ENCODE measurements at regions not wholly inside any gene's neighbourhood (a gene's known extent, or its start where the extent isn't known, plus 50 kb on each side); places are given as distances from the start of the nearest gene placed in this dataset.

DNA sequence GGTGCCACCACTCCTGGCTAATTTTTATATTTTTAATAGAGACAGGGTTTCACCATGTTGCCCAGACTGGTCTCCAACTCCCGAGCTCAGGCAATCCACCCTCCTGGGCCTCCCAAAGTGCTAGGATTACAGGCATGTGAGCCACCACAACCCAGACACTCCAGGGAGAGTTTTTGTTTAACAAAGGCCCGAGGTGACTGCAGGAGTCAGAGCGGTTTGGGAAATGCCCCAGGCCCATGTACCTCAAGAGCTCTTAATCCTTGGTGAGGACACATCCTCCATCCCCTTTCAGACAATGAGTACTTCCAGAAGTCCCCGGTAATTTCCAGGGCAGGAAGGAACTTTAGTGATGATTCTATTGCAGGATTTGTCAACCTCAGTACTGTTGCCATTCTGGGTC is 176.0 kb downstream of the ESRRB start:
- DNase-seq, result no peak

DNA sequence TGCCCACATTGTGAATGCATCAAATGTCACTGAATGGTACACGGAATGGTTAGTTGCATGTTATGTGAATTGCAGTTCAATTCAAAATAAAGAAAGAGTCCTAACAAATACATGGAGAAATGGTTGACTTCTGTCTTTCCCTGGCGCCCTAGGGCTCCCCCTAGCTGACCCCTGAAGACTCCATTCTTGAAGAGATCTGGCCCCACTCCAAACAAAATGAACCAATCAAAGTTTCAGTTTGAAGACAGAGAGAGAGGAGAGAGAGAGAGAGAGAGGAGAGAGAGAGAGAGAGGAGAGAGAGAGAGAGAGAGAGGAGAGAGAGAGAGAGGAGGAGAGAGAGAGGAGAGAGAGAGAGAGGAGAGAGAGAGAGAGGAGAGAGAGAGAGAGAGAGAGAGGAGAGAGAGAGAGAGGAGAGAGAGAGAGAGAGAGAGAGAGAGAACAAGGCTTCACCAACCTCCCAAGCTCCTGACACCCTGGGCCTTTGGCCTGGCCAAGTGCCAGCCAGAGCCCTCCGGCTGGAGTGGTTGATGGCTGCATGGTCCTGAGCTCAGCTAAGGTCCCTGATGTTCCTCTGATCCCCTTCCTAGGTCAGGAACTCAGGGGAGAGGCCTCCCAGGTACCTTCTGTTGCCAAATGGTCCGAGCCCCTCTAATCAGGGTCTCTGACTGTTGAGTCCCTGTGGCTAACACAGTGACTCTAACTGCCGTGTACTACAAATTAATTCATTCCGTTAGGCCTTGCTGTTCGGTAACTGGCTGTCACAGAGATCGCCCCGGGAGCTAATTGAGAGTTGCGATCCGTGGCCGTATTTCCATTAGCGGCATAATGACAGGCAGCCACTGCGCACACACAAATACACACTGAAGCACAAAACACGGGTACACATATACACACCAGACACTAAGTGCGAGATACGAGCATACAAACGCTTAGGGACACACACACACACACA is 188.8 kb downstream of the ESRRB start:
- DNase-seq, result no peak

DNA sequence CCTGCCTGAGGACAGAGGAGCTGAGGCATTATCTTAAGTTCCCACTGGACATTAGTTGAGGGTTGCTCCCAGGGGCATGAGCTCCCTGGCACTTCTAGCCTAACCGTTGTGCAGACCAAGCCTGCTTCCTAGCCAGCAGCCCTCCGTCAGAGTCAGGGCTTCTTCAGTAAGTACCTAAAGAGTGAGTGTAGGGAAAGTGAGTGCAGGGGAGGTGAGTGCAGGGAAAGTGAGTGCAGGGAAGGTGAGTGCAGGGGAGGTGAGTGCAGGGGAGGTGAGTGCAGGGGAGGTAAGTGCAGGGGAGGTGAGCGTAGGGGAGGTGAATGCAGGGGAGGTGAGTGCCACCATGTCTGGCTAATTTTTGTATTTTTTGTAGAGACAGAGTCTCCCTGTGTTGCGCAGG is 190.5 kb downstream of the ESRRB start:
- DNase-seq, result no peak

DNA sequence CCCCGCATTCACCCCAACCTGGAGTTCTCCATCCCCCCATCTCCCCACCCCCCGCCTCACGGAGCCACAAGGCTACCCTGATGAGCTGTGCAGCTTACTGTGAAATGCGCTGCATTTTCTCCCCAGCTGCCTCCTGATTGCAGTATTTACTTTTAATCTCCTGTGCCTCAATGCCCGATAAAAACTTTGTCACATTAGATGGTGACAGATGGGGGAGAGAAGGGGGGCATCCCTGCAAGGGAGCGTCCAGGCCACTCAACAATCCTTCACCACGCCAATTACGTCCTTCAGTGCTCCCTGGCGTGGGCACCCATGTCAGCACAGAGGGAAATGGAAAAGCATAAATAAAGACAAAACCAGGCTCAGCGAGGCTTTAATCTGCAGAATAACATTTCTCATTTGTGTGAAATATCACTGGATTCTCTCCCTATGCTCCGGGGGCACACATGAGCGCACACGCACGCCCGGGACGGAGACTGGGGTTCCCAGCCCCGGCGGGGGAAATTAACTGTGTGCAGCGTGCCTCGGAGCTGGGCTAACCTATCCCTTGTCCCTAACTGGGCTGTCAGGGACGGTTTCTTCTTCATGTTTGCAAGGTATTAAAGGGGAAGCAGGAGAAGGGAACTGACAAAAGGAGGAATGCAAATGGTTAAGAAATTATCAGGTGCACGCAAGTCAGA is 186.7 kb upstream of the VASH1 start:
- no peak for DNase-seq

GRCh38 chr14:76575108-76575507 is 186.2 kb upstream of the VASH1 start:
- no peak for DNase-seq

GRCh38 chr14:76576047-76576741 is 185.1 kb upstream of the VASH1 start:
- DNase-seq, result peak; percentile 7

DNA sequence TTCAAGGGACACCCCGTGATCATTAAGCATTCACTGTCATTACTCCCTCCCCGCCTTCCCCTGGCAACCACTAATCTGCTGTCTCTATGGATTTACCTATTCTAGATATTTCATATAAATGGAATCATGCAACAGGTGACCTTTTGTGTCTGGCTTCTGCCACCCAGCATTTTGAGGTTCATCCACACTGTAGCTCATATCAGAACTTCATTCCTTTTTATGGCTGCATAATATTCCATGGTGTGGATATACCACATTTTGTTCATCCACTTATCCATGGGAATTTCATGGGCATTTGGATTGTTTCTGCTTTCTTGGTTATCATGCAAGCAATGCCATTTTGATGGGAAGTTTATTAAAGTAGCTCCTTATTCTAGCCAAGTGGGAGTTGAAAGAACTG is 184.2 kb upstream of the VASH1 start:
- no peak for DNase-seq

GRCh38 chr14:76577837-76578236 is 183.4 kb upstream of the VASH1 start:
- no peak for DNase-seq

- DNase-seq, result no peak
These were observed 180.9 kb upstream of the VASH1 start for GRCh38 chr14:76580399-76580798.

DNA sequence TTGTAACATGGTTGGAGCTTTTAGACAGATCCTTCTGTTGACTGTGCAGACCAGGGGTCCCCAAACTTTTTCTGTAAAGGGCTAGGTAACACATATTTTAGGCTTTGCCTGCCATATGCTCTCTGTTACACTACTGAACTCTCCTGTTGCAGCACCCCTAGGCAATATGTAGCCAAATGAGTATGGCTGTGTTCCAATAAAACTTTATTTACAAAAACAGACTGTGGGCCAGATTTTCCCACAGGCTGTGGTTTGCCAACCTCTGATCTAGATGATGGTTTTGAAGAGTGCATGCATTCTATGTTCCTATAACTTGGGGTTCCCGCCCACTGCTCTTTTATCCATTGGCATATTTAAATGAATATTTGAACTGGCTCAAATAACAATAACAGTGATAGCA is 180.3 kb upstream of the VASH1 start:
- no peak for DNase-seq

DNA sequence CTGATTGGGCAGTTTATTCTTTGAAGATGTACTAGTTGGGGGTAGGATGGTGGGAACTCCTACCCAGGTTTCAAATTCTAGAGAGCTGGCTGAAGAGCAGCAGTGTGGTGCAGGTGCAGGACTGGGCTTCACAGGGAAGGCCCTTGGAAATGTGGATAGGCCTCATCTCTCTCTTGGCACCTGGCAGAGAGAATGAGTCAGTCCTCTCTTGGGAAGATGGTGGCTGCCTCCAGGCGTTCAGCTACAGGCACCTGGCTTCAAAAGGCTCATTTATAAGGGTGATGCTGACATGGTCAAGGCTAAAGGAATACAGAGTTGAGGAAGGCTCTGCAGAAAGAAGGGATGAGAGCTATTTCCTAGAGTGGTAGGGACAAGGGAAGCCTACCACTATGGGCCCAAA is 179.7 kb upstream of the VASH1 start:
- DNase-seq, result no peak

- DNase-seq, result no peak
These were observed 178.8 kb upstream of the VASH1 start for GRCh38 chr14:76582447-76582846.

DNA sequence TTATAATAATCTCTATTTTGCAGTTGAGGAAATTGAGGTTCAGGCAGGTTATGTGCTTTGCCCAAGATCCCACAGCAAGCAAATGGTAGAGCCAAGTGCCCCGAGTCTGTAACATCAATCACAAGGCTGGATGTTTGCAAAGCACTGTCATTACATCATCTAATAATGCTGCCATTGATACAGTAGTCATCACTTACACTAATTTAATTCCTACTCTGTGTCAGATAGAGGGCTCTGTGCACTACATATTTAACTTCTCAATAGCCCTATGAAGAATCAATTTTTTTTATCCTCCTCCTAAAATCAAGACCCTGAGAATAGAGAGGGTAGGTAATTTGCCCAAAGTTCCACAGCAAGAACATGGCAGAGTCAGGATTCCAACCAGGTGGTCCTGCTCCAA is 178.1 kb upstream of the VASH1 start:
- DNase-seq, result no peak

DNA sequence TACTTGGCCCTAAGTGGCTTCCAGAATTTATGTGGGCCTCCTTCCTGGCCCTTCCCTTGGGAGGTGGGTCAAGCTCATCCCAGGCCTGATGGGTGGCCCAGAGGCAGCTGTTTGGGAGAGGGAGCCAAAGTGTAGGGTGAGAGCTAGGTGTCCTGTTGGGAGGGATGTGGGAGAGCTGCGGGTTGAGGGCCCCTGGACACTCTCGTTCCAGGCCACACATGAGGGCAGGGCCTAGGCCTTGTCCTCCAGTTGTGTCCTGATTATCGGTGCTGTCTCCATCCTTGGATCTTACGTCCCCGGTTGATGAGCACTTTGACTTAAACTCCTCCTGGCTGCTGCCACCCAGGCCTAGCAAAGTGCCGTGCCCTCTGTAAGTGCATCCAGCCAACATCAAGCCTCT is 177.5 kb upstream of the VASH1 start:
- no peak for DNase-seq

DNA sequence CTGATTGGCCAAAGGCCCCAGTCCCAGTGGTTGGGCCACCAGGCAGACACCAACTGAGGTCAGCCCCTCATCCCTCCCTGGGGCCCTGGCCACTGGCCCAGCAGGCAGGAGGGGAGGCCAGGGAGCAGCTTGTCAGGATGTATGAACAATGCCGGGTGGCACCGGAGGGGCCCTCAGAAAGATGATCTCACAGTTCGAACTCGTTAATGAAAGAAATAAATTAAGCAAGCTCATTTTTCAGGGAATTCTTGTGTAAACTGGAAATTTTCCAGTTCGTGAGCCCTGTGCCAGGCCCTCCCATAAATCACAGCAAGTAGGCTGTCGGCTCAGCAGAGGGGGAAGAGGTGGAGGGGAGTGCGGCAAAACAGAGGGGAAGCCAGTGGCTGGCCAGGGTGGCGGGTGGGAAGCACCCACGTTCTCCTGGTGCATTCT is 177.0 kb upstream of the VASH1 start:
- peak; percentile 46 for DNase-seq

DNA sequence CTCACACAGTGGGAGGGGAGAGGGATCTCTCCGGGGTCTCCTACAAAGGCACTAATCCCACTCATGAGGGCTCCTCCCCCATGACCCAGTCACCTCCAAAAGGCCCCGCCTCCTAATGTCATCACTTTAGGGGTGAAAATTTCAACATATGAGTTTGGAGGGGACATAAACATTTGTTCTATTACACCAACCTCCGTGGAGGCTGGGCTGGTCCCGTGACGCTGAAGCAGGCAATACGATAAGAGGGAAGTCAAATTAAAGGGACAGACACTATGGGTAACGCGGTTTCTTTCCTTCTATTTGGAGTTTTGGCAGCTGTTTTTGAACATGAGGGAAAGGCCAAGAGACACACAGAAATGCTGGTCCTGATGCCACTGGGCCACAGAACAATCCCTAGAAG is 175.7 kb upstream of the VASH1 start:
- no peak for DNase-seq

GRCh38 chr14:76589246-76589645 is 172.0 kb upstream of the VASH1 start:
- no peak for DNase-seq

DNA sequence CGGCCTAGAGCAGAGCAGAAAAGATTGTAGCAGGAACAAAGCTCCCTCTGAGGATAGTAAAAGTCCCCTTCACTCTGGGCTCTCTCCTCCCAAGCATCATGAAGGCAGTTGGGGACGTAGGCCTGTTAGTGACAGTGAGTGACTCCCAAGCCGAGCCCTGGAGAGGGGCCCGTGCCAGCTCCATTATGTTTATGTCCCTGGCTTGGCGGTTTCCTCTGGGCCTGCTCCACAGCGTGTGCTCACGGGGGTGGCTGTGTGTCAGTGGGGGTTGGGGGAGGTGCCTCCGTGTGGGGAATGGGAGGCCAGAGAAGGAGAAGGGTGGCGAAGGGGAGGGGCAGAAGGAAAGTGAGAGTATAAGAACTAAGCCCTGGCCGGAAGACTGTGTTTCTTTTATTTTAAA is 170.0 kb upstream of the VASH1 start:
- no peak for DNase-seq

DNA sequence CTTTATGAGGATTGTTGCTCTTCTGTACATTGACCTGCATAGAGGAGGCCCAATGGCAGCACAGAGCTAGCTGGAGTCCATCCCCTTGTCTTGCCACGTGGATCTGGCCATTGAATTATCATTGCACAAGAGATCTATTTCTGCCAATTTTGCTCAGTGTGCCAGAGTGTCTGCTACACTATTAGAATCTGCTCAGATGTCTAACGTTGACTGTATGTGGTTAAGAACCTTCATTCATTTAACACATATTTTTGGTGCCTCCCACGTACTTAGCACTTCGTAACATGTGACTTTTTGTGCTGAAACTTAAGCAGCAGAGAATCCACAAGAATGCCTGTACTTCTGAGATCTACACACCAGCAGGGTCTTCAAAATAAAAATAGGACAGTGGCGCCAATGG is 166.0 kb upstream of the VASH1 start:
- no peak for DNase-seq

DNA sequence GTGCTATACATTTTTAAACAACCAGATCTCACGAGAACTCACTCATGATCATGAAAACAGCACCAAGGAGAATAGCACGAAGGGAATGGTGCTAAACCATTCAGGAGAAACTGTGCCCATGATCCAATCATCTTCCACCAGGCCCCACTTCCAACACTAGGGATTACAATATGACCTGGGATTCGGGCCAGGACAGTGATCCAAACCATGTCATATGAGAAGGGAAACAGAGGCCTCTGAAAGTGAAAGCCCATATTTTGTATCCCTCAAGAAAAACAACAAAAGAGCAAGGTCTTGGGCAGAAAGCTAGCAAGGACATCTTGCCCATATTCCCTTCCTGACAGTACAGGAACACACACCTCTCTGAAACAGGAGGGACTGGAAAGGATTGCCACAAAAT is 163.9 kb upstream of the VASH1 start:
- DNase-seq, result no peak

- no peak for DNase-seq
These were observed 162.1 kb upstream of the VASH1 start for GRCh38 chr14:76599141-76599540.

DNA sequence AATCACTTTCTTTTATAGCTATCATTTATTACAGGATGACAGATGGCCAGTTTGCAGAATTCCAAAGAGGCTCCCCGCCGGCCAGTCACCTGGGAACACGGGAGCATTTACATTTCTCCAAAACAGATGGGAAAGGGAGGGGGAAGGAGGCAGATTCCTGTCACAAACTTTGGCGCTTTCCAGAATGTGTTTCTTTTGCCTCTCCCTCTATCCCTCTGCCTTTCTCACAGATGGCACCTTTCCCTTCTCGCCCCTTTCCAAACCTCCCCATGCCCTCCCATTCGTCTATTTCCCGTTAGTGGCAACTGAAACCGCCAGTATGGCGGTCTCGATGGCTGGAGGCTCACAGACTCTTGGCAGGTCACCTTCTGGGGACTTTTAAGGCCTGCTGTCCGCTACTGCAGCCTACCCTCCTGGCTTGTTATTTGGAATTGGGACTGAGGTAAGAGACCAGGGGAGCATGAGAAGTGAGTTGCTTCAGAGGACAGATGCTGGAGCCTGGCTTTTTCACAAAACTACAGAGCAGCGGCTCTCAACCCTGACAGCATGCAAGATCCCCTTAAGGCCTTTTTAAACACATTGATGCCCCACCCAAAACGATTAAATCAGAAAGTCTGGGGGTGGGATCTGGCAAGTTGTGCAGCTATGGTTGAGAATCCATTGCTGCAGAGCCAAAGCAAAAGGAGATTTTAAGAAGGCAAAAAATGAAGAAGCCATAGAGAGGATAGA is 161.5 kb upstream of the VASH1 start:
- DNase-seq, result no peak

GRCh38 chr14:76603713-76604112 is 157.6 kb upstream of the VASH1 start:
- DNase-seq, result no peak

All from kidney glomerular epithelial cell (primary cell).